Activated effector memory CD4-positive, alpha-beta T cell treated with anti-CD3 and anti-CD28 coated beads, Interleukin-2, amount 50 U/mL, for 16 hours (primary cell): ENCODE measurements at regions not wholly inside any gene's neighbourhood (a gene's known extent, or its start where the extent isn't known, plus 50 kb on each side); places are given as distances from the start of the nearest gene placed in this dataset.

ENCODE experiments used
- DNase-seq: peaks from one replicate; pipeline ENCODE4 v3.0.0-alpha.2; 2020

GRCh38 chr5:2257326-2258244 lies 374.9 kb upstream of the IRX4 start:
- DNase-seq: no peak

GRCh38 chr5:2256691-2257280 lies 374.1 kb upstream of the IRX4 start:
- no peak for DNase-seq

GRCh38 chr5:2255915-2256690 lies 373.4 kb upstream of the IRX4 start:
- DNase-seq: no peak

- DNase-seq: no peak
These were observed 372.4 kb upstream of the IRX4 start for GRCh38 chr5:2254880-2255750.

- DNase-seq: no peak
These were observed 371.7 kb upstream of the IRX4 start for GRCh38 chr5:2254406-2254805.

GRCh38 chr5:2253040-2253975 lies 370.6 kb upstream of the IRX4 start:
- DNase-seq: no peak

GRCh38 chr5:2251751-2252150 lies 369.0 kb upstream of the IRX4 start:
- no peak for DNase-seq

- DNase-seq: no peak
These were observed 368.6 kb upstream of the IRX4 start for GRCh38 chr5:2251298-2251697.

- DNase-seq: no peak
These were observed 367.7 kb upstream of the IRX4 start for GRCh38 chr5:2250365-2250950.

- DNase-seq: no peak
These were observed 366.7 kb upstream of the IRX4 start for GRCh38 chr5:2249442-2249841.

GRCh38 chr5:2249026-2249425 lies 366.3 kb upstream of the IRX4 start:
- no peak for DNase-seq

- DNase-seq: no peak
These were observed 359.8 kb upstream of the IRX4 start for GRCh38 chr5:2242539-2242938.

GRCh38 chr5:2241842-2242241 lies 359.1 kb upstream of the IRX4 start:
- no peak for DNase-seq

GRCh38 chr5:2240118-2240904 lies 357.6 kb upstream of the IRX4 start:
- DNase-seq: no peak

GRCh38 chr5:2239201-2239910 lies 356.6 kb upstream of the IRX4 start:
- DNase-seq: no peak

- no peak for DNase-seq
These were observed 356.0 kb upstream of the IRX4 start for GRCh38 chr5:2238732-2239131.

- DNase-seq: no peak
These were observed 344.7 kb upstream of the IRX4 start for GRCh38 chr5:2227433-2227832.

- no peak for DNase-seq
These were observed 342.0 kb upstream of the IRX4 start for GRCh38 chr5:2224689-2225088.

- no peak for DNase-seq
These were observed 340.6 kb upstream of the IRX4 start for GRCh38 chr5:2223303-2223702.
